Mucosa of rectum (tissue), 2 donors: ENCODE measurements at regions not wholly inside any gene's neighbourhood (a gene's known extent, or its start where the extent isn't known, plus 50 kb on each side); places are given as distances from the start of the nearest gene placed in this dataset.
"Not testable (repeated sequence)": the region's sequence is repeated elsewhere in the genome, so short reads cannot be mapped to it uniquely, and the experiment has no call there.

Source experiments
- H3K27ac ChIP-seq, 2 donors: one replicate each; pipeline ENCODE4 v1.7.0; 2013; ENCODE audit warnings: inconsistent platforms in 2 of 2, low read depth in 2 of 2, low read length in 2 of 2
- H3K27me3 ChIP-seq, 2 donors: one replicate each; pipeline ENCODE4 v1.7.0; 2013; ENCODE audit warnings: low read length in 2 of 2; ENCODE audit not compliant: control insufficient read depth in 2 of 2, insufficient read depth in 2 of 2
- H3K36me3 ChIP-seq, 2 donors: one replicate each; pipeline ENCODE4 v1.7.0; 2013; ENCODE audit warnings: low read length in 2 of 2; ENCODE audit not compliant: control insufficient read depth in 2 of 2, insufficient read depth in 2 of 2
- H3K4me1 ChIP-seq, 2 donors: one replicate each; pipeline ENCODE4 v1.7.0; 2013; ENCODE audit warnings: low read length in 2 of 2, mild to moderate bottlenecking in 1 of 2; ENCODE audit not compliant: control insufficient read depth in 2 of 2, insufficient read depth in 2 of 2
- H3K4me3 ChIP-seq, 2 donors: one replicate each; pipeline ENCODE4 v1.7.0; 2013; ENCODE audit warnings: low read length in 2 of 2
- H3K9ac ChIP-seq, 2 donors: one replicate each; pipeline ENCODE4 v1.7.0; 2013; ENCODE audit warnings: low read length in 2 of 2, low read depth in 1 of 2, mild to moderate bottlenecking in 1 of 2
- H3K9me3 ChIP-seq, 2 donors: one replicate each; pipeline ENCODE4 v1.7.0; 2013; ENCODE audit warnings: low read length in 2 of 2; ENCODE audit not compliant: control insufficient read depth in 2 of 2
- donor health status: healthy.
- donor health status: Normal muscosa, but diverticular disease.

DNA sequence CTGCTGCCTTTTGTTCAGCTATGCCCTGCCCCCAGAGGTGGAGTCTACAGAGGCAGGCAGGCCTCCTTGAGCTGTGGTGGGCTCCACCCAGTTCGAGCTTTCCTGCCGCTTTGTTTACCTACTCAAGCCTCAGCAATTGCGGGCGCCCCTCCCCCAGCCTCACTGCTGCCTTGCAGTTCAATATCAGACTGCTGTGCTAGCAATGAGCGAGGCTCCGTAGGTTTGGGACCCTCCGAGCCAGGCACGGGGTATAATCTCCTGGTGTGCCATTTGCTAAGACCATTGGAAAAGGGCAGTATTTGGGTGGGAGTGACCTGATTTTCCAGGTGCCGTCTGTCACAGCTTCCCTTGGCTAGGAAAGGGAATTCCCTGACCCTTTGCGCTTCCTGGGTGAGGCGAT, 51.9 kb downstream of the DIPK2A start:
- not testable (repeated sequence) for H3K27me3 ChIP-seq, H3K27ac ChIP-seq, H3K9ac ChIP-seq

DNA sequence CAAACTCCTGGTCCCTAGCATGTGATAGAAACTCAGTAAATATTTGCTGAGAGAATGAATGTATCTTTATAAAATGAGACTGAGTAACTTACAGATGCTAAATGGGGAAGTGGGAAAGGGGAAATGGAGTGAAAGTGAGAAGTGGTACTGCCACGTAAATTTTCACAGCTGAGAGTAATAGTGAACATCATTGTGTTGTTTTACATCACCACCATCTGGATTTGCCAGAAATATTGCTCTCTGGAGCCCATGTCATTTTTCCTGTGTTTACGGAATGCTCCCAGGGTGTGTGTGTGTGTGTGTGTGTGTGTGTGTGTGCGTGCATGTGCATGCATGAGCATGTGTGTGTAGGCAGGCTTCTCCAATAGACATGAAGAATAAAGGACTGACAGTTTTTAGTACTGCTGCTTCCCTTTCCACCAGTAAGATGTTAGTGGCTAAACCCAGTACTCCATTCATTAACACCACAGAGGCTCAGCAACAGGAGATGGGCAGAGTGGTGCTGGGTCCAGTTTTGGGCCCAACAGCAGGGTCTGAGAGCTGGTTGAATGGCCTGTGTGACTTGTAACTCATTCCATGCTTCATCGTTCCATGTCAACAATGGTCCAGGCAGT, 57.3 kb downstream of the DIPK2A start:
- H3K27me3 ChIP-seq: no peaks in the 10 kb centered on the region
- H3K36me3 ChIP-seq: no peaks in the 10 kb centered on the region
- H3K9ac ChIP-seq: no peak overlapping the region
- no peak overlapping the region for H3K27ac ChIP-seq
- H3K4me1 ChIP-seq: peaks cover 0 to 2% of the 10 kb centered on the region in 2 donors
- no peak overlapping the region for H3K4me3 ChIP-seq
- no peaks in the 10 kb centered on the region for H3K9me3 ChIP-seq

More for the DNA sequence above, 51.9 kb downstream of the DIPK2A start:
- H3K9me3 ChIP-seq, H3K36me3 ChIP-seq, H3K4me3 ChIP-seq, H3K4me1 ChIP-seq: not testable (repeated sequence)

DNA sequence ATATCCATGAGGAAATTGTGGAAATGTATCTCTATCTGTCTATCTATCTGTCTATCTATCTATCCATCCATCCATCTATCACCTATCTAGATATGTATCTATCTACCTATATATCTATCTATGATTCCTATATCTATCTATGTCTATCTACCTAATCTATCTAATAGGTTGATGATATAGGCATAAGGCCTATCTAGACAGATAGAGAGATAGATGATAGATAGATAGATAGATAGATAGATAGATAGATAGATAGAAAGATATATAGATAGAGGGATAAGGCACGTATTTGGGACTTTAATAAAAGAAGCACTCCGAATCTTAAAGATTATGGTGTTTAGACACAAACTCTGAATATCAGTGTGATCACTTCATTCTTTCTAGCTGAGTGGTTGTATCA, 58.1 kb downstream of the DIPK2A start:
- H3K9ac ChIP-seq: no peak overlapping the region
- no peaks in the 10 kb centered on the region for H3K36me3 ChIP-seq
- H3K4me1 ChIP-seq: peaks cover 0 to 2% of the 10 kb centered on the region in 2 donors
- H3K9me3 ChIP-seq: no peaks in the 10 kb centered on the region
- H3K4me3 ChIP-seq: no peak overlapping the region
- no peak overlapping the region for H3K27ac ChIP-seq
- H3K27me3 ChIP-seq: no peaks in the 10 kb centered on the region

DNA sequence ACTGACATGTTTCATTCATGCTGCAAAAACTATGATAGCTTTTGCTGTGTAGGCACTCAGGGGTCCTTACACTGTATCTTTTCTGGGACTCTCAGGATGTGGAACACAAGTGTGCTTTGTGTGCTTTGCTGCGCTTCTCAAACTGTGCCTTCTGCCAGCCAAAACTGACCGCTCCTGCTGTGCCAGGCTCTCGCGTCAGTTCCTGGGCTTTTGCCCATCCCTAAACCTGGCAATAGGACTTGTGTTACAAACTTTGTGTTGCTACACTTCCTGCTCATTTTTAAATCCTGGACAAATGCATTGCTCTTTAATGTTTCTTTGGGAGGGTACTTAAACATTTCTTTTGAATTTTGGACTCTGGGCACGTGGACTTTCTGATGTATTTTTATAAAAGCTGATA, 60.3 kb downstream of the DIPK2A start:
- Histone ChIP-seq H3K4me1 (peaks cover 0 to 2% of the 10 kb centered on the region in 2 donors), H3K9ac (no peak overlapping the region), H3K36me3 (no peaks in the 10 kb centered on the region), H3K27me3 (no peaks in the 10 kb centered on the region), H3K27ac (no peak overlapping the region), H3K4me3 (no peak overlapping the region), H3K9me3 (no peaks in the 10 kb centered on the region)

DNA sequence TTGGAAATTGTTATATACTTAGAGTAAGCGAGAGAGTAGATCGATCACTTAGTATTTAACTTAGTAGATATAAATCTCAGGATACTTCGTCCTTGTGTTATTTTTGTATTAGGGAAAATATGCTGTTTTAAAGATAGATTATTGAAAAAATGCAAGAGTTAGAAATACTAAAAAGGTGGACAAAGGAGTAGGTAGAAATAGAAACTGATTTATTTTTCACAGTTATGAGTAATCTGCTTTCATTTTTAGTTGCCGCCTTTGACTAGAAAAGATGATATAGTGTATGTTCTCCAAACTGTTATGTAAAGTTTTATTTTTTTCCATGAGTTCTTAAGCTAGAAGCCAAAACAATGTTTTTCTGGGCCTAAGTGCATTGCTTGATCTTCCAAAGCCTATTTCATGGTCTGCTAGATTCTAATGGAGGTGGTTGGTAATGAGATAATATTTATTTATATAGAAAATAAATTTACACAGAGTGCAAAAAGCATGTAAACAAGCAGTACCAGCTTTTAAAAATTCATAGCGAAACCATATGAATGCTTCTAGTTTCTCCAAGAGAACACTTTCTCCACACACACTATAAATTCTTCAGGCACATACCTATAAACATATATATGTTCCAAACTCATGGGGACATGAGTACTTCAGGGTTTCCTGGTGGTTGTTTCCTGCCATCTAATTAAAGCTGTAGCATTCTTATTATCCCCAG, 61.1 kb downstream of the DIPK2A start:
- Histone ChIP-seq H3K27ac (no peak overlapping the region), H3K27me3 (no peaks in the 10 kb centered on the region), H3K9ac (no peak overlapping the region), H3K4me1 (peaks cover 0 to 2% of the 10 kb centered on the region in 2 donors), H3K36me3 (no peaks in the 10 kb centered on the region), H3K4me3 (no peak overlapping the region), H3K9me3 (no peaks in the 10 kb centered on the region)

DNA sequence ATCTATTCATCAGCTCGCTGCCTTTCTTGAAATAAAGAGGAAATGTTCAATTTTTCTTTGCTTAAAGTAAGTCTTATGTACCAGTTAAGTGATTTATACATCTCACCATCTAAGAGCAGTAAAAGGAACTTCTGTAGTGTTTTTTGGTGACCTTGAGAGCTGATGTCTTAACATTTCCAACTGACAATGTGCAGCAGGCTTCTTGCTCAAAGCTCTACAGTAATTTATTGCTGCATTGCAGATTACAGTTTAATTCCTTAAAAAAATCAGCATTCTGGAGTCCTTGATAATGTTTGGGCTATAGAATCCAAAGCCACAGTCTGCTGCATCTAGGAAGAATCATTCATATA, 61.6 kb downstream of the DIPK2A start:
- Histone ChIP-seq H3K9ac (no peak overlapping the region), H3K27me3 (no peaks in the 10 kb centered on the region), H3K9me3 (no peaks in the 10 kb centered on the region), H3K4me1 (peaks cover 0 to 2% of the 10 kb centered on the region in 2 donors), H3K36me3 (no peaks in the 10 kb centered on the region), H3K27ac (no peak overlapping the region), H3K4me3 (no peak overlapping the region)

DNA sequence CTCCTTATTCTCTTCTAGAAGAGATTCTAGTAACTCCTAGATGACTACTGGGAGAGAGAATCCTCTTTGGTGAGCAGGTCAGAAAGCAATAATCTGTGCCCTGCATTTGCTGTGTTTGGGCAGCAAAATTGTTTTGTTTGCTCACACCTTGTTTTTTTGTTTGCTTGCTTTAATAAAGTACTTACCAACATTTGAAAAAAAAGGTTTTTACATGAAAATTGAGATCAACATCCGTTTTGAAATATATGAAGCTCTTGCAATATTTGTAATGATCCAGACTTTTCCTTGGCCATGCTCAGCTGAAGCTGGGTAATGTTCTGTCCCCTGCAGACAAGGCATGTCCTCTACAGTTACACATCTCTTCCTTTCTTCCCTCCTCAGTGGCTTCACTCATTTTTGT, 62.2 kb downstream of the DIPK2A start:
- no peak overlapping the region for H3K9ac ChIP-seq
- H3K27ac ChIP-seq: no peak overlapping the region
- no peaks in the 10 kb centered on the region for H3K27me3 ChIP-seq
- no peak overlapping the region for H3K4me3 ChIP-seq
- no peaks in the 10 kb centered on the region for H3K36me3 ChIP-seq
- H3K9me3 ChIP-seq: no peaks in the 10 kb centered on the region
- H3K4me1 ChIP-seq: peaks cover 0 to 2% of the 10 kb centered on the region in 2 donors

DNA sequence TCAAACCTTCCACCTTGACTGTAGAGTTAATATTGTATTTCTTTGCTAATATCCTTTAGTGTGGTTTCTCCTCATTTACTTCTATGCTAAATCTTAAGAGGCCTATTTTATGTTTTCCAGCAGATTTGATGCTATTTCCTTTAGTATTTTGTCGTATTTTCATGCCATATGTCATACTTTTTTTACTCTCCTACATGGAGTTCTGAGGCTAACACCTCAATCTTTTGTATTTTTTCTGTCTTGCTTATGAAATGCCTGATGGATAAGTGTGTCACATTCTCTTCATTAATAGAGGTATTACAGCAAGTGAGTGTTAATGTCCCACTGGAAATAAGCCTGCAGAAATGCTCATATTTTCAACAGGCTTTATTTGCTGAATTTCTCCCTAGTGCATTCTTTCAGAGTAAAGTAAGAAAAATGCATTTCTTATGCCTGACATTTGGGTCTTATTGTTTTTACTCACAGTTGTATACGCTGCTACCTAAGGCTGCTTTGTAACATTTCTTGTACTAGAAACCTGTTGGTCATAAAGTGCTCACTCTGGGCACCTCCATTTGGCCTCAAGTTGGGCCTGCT, 63.2 kb downstream of the DIPK2A start:
- no peaks in the 10 kb centered on the region for H3K4me1 ChIP-seq
- H3K9me3 ChIP-seq: no peaks in the 10 kb centered on the region
- H3K4me3 ChIP-seq: no peak overlapping the region
- H3K27ac ChIP-seq: no peak overlapping the region
- H3K27me3 ChIP-seq: no peaks in the 10 kb centered on the region
- H3K9ac ChIP-seq: no peak overlapping the region
- no peaks in the 10 kb centered on the region for H3K36me3 ChIP-seq

DNA sequence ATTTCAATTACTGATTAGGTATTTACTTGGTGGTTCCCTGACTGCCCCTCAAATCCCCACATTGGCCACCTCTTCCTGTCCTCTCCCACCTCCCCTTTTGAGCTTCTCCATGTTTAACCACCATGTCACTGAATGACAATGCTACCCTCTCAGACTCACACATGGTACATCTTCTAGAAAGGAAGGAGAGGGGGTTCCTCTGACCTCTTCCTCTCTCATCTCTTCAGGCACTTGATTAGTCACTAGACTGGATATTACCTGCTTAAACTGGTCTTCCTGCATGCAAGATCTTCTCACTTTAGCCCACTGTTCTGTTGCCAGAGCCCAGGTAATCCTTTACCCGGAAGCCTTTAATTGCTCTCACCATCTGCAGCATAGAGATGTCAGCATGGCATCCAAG, 64.9 kb downstream of the DIPK2A start:
- Histone ChIP-seq H3K27ac (no peak overlapping the region), H3K4me3 (no peak overlapping the region), H3K27me3 (no peaks in the 10 kb centered on the region), H3K4me1 (no peaks in the 10 kb centered on the region), H3K9ac (no peak overlapping the region), H3K36me3 (no peaks in the 10 kb centered on the region), H3K9me3 (no peaks in the 10 kb centered on the region)

DNA sequence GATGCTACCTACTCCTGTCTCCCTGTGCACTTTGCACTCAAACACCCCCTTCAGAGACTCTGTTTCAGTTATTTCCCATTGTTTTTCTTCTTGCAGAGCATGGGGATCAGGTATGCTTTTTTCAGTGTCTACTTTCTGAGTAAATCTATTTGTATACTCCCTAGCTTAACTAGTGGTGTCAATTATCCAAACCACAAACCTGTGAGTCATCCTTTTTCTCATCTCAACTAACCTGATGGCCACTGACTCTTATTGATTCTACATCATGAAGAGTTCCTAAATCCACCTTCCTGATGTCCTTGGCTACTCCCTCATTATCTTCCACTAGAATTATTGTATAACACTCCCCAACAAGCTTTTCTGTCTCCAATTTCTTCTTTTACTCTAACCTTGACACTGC, 68.0 kb downstream of the DIPK2A start:
- no peak overlapping the region for H3K27ac ChIP-seq
- H3K9ac ChIP-seq: no peak overlapping the region
- H3K4me3 ChIP-seq: no peak overlapping the region
- no peaks in the 10 kb centered on the region for H3K27me3 ChIP-seq
- no peaks in the 10 kb centered on the region for H3K9me3 ChIP-seq
- H3K4me1 ChIP-seq: no peaks in the 10 kb centered on the region
- no peaks in the 10 kb centered on the region for H3K36me3 ChIP-seq
